Omental fat pad (tissue), 3 donors: ENCODE measurements at regions not wholly inside any gene's neighbourhood (a gene's known extent, or its start where the extent isn't known, plus 50 kb on each side); places are given as distances from the start of the nearest gene placed in this dataset.

Source experiments
- ATAC-seq: fragments of 150-250 bp; one replicate; pipeline ENCODE4 v1.9.1; 2016; ENCODE audit warnings: mild to moderate bottlenecking, moderate library complexity; ENCODE audit not compliant: low FRiP score
- DNase-seq: peaks from one replicate; pipeline ENCODE4 v3.0.0-alpha.2; 2019; ENCODE audit warnings: low spot score
- CTCF ChIP-seq, 3 donors: fragments of 450-650 bp; IDR thresholded peaks; one replicate each; pipeline ENCODE4 v1.5.1; 2016 to 2017; ENCODE audit warnings: antibody characterized with exemption in 3 of 3, mild to moderate bottlenecking in 3 of 3, moderate library complexity in 2 of 3

DNA sequence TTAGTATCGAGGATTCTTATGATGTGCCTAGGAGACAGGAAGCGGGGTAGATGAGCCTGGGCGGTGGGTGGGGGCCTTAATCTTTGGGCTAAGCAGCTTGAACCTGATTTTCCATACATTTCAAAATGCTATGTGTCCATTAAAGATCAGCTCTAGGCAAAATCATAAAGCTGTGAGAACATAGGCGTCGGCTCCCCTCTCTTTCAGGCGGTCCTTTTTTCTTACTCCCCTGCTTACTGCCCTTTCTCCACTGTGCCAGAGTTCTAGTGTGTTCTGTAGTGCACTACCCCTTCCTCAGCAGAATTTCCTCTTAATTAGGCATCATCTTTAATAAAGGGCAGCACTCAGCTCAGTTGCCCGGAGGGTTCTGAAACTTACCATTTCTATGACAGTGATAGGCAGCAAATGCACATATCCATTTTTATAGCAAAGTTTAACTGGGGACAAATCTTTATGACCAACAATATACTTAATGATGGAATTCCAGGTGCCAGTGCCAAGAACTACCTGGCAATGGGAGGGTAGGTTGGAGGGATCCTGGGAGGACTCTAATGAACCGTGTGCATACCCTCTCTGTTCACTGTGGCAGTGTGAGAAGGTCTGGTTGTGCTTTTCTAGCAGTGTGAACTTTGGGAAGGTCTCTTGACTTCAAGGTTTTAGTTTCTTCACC lies 404.5 kb upstream of the TPM1 start:
- no peak for ATAC-seq
- no peak for DNase-seq
- no peak for TF ChIP-seq CTCF (IDR thresholded peaks at IDR 0.05)

DNA sequence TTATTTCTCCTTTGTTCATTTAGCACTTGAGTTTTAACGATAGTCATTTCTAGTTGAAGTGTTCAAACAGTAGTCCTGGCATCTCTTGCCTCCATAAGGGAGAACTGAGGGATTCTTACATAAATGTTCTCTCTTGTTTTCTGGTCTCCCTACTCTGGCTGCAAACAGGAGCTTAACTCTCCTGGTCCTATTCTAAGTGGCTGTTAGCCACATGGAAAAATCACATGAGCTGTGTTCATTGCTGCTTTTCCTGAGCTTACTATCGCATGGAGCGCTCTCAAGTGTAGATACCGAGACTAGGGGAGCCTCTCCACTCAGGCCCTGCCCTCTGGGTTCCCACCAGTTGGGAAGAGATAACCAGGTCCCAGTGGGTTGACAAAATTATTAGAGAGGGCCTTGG lies 403.1 kb upstream of the TPM1 start:
- ATAC-seq (no peak), DNase-seq (no peak)
- no peak for TF ChIP-seq CTCF (IDR thresholded peaks at IDR 0.05)

- no peak for ATAC-seq
- TF ChIP-seq CTCF (IDR thresholded peaks at IDR 0.05) = no peak
- no peak for DNase-seq
Observed at GRCh38 chr15:62639906-62640605, 402.5 kb upstream of the TPM1 start.

DNA sequence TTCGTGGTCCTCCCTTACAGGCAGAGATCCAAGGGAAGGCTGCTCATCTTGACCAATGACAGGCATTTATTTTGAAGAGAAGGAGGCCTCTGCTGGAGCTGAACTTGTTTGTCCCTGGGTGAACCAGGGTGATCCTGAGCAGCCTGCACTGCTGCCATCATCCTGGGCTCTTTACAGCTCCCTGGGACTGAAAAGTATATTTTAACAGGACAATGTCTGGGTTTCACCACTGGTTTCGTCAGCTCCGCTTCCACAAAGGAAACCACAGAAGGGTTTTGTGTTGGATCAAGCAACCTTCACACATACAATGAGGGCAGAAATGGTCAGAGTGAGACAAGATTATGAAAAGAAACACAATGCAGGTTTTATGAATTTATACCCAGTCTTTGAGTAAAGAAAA lies 400.7 kb upstream of the TPM1 start:
- no peak for ATAC-seq
- DNase-seq = no peak

DNA sequence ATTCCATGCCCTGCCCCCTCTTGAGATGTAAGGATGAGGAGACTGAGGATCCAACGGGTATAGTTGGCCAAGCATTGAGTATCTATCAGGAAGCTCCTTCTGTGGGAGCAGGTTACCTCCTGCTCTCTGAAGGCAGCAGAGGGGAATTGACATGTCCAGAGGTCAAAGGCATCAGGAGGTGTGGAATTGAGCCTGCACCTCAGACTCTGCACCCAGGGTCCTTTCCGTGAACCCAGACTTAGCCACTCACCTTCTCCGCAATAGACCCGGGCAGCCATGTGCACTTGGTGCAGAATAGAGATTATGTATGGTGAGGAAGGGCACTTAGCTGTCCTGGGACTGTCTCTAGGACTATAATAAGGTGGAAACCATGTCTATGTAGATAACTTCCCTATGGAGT lies 399.0 kb upstream of the TPM1 start:
- TF ChIP-seq CTCF (IDR thresholded peaks at IDR 0.05) = no peak
- ATAC-seq (no peak), DNase-seq (no peak)

More for the DNA sequence above, 400.7 kb upstream of the TPM1 start:
- no peak for TF ChIP-seq CTCF (IDR thresholded peaks at IDR 0.05)

- ATAC-seq (no peak), DNase-seq (no peak)
- no peak for TF ChIP-seq CTCF (IDR thresholded peaks at IDR 0.05)
Observed at GRCh38 chr15:62644216-62644888, 398.2 kb upstream of the TPM1 start.
